HG03575 (cell line): ENCODE measurements at regions not wholly inside any gene's neighbourhood (a gene's known extent, or its start where the extent isn't known, plus 50 kb on each side); places are given as distances from the start of the nearest gene placed in this dataset.

Source experiments
- ATAC-seq: cut with Tn5 transposase; IDR thresholded peaks from one replicate; pipeline ENCODE4 v1.9.1; 2021; ENCODE audit not compliant: unreplicated experiment, insufficient number of reproducible peaks, low FRiP score; ENCODE audit errors: extremely low read depth

GRCh38 chr5:77849308-77849900 lies 73.3 kb upstream of the TBCA start:
- ATAC-seq: no peak

GRCh38 chr5:77847814-77848290 lies 71.7 kb upstream of the TBCA start:
- no peak for ATAC-seq

GRCh38 chr5:77847129-77847460 lies 71.0 kb upstream of the TBCA start:
- ATAC-seq: no peak

- no peak for ATAC-seq
Observed at GRCh38 chr5:77846422-77847128, 70.4 kb upstream of the TBCA start.

- no peak for ATAC-seq
Observed at GRCh38 chr5:77845324-77845646, 69.1 kb upstream of the TBCA start.

GRCh38 chr5:77844623-77845323 lies 68.6 kb upstream of the TBCA start:
- no peak for ATAC-seq

- no peak for ATAC-seq
Observed at GRCh38 chr5:77844373-77844622, 68.2 kb upstream of the TBCA start.

- no peak for ATAC-seq
Observed at GRCh38 chr5:77843570-77844372, 67.6 kb upstream of the TBCA start.

- ATAC-seq: no peak
Observed at GRCh38 chr5:77842243-77842642, 66.1 kb upstream of the TBCA start.

- ATAC-seq: no peak
Observed at GRCh38 chr5:77841616-77842015, 65.5 kb upstream of the TBCA start.

- ATAC-seq: no peak
Observed at GRCh38 chr5:77840930-77841329, 64.8 kb upstream of the TBCA start.

GRCh38 chr5:77839691-77840090 lies 63.6 kb upstream of the TBCA start:
- ATAC-seq: no peak

GRCh38 chr5:77832938-77833337 lies 56.8 kb upstream of the TBCA start:
- no peak for ATAC-seq

- ATAC-seq: no peak
Observed at GRCh38 chr5:77832166-77832770, 56.1 kb upstream of the TBCA start.

- no peak for ATAC-seq
Observed at GRCh38 chr5:77828445-77828844, 52.3 kb upstream of the TBCA start.
